HL-60 (cell line): ENCODE measurements at regions not wholly inside any gene's neighbourhood (a gene's known extent, or its start where the extent isn't known, plus 50 kb on each side); places are given as distances from the start of the nearest gene placed in this dataset.

Source experiments
- POLR2AphosphoS5 ChIP-seq: IDR thresholded peaks from 2 replicates; pipeline ENCODE4 v1.6.1; 2012; ENCODE audit warnings: low read depth
- SPI1 ChIP-seq: IDR thresholded peaks from 2 replicates; pipeline ENCODE4 v1.6.1; 2012; ENCODE audit warnings: low read depth, mild to moderate bottlenecking, borderline replicate concordance
- TF ChIP-seq, protein P1 (sequence below): IDR thresholded peaks from one replicate; pipeline ENCODE4 v1.5.1; 2011; ENCODE audit warnings: low read length, control low read depth, inconsistent platforms; ENCODE audit not compliant: insufficient read depth
- TF ChIP-seq, protein P2 (sequence below): IDR thresholded peaks from 2 replicates; pipeline ENCODE4 v1.6.1; 2012; ENCODE audit warnings: low read depth; ENCODE audit not compliant: insufficient replicate concordance

DNA sequence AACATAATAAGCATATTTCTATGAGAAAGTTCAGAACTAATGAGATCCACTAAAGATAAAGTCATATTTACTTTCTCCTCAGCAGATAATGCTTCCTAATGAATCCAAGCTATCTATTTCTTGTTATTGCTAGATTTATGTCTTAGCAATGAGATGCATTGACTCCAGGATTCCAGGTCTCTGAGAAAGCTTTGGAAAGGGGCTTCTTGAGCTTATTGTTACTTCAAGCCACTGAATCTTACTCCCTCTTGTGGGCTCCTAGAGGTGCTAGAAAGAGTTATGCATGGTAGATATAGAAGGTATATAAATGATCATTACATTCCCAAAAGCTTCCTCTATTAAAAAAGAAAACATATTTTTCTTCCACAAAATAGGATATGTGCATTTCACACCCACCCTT lies 246.4 kb upstream of the ADAMTS5 start:
- TF ChIP-seq, protein P1, sequence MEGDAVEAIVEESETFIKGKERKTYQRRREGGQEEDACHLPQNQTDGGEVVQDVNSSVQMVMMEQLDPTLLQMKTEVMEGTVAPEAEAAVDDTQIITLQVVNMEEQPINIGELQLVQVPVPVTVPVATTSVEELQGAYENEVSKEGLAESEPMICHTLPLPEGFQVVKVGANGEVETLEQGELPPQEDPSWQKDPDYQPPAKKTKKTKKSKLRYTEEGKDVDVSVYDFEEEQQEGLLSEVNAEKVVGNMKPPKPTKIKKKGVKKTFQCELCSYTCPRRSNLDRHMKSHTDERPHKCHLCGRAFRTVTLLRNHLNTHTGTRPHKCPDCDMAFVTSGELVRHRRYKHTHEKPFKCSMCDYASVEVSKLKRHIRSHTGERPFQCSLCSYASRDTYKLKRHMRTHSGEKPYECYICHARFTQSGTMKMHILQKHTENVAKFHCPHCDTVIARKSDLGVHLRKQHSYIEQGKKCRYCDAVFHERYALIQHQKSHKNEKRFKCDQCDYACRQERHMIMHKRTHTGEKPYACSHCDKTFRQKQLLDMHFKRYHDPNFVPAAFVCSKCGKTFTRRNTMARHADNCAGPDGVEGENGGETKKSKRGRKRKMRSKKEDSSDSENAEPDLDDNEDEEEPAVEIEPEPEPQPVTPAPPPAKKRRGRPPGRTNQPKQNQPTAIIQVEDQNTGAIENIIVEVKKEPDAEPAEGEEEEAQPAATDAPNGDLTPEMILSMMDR: no peak
- no peak for TF ChIP-seq POLR2AphosphoS5
- TF ChIP-seq, protein P2, sequence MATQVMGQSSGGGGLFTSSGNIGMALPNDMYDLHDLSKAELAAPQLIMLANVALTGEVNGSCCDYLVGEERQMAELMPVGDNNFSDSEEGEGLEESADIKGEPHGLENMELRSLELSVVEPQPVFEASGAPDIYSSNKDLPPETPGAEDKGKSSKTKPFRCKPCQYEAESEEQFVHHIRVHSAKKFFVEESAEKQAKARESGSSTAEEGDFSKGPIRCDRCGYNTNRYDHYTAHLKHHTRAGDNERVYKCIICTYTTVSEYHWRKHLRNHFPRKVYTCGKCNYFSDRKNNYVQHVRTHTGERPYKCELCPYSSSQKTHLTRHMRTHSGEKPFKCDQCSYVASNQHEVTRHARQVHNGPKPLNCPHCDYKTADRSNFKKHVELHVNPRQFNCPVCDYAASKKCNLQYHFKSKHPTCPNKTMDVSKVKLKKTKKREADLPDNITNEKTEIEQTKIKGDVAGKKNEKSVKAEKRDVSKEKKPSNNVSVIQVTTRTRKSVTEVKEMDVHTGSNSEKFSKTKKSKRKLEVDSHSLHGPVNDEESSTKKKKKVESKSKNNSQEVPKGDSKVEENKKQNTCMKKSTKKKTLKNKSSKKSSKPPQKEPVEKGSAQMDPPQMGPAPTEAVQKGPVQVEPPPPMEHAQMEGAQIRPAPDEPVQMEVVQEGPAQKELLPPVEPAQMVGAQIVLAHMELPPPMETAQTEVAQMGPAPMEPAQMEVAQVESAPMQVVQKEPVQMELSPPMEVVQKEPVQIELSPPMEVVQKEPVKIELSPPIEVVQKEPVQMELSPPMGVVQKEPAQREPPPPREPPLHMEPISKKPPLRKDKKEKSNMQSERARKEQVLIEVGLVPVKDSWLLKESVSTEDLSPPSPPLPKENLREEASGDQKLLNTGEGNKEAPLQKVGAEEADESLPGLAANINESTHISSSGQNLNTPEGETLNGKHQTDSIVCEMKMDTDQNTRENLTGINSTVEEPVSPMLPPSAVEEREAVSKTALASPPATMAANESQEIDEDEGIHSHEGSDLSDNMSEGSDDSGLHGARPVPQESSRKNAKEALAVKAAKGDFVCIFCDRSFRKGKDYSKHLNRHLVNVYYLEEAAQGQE: no peak
- no peak for TF ChIP-seq SPI1
